HG03108 (cell line): ENCODE measurements at regions not wholly inside any gene's neighbourhood (a gene's known extent, or its start where the extent isn't known, plus 50 kb on each side); places are given as distances from the start of the nearest gene placed in this dataset.

Experiments used
- ATAC-seq: cut with Tn5 transposase; IDR thresholded peaks from one replicate; pipeline ENCODE4 v1.9.1; 2021; ENCODE audit warnings: moderate library complexity; ENCODE audit not compliant: unreplicated experiment

- no peak for ATAC-seq
Measured at GRCh38 chr2:41707790-41708451, 339.9 kb upstream of the PKDCC start.

- ATAC-seq, result no peak
Measured at GRCh38 chr2:41709702-41710599, 337.9 kb upstream of the PKDCC start.

- ATAC-seq, result no peak
Measured at GRCh38 chr2:41710944-41711343, 336.9 kb upstream of the PKDCC start.

- no peak for ATAC-seq
Measured at GRCh38 chr2:41711736-41712135, 336.1 kb upstream of the PKDCC start.

- no peak for ATAC-seq
Measured at GRCh38 chr2:41716497-41716896, 331.3 kb upstream of the PKDCC start.

GRCh38 chr2:41717839-41718238, 330.0 kb upstream of the PKDCC start:
- no peak for ATAC-seq

- ATAC-seq, result no peak
Measured at GRCh38 chr2:41718705-41719104, 329.1 kb upstream of the PKDCC start.

GRCh38 chr2:41719756-41720155, 328.1 kb upstream of the PKDCC start:
- ATAC-seq, result no peak

- peak; percentile 53 for ATAC-seq
Measured at GRCh38 chr2:41720331-41721251, 327.2 kb upstream of the PKDCC start.

- ATAC-seq, result no peak
Measured at GRCh38 chr2:41722668-41723369, 325.0 kb upstream of the PKDCC start.

GRCh38 chr2:41723526-41723925, 324.3 kb upstream of the PKDCC start:
- ATAC-seq, result no peak

- no peak for ATAC-seq
Measured at GRCh38 chr2:41724465-41724864, 323.4 kb upstream of the PKDCC start.

GRCh38 chr2:41725901-41726300, 321.9 kb upstream of the PKDCC start:
- no peak for ATAC-seq

GRCh38 chr2:41726364-41726763, 321.5 kb upstream of the PKDCC start:
- no peak for ATAC-seq

- no peak for ATAC-seq
Measured at GRCh38 chr2:41727152-41727551, 320.7 kb upstream of the PKDCC start.

- ATAC-seq, result no peak
Measured at GRCh38 chr2:41727711-41728110, 320.1 kb upstream of the PKDCC start.

GRCh38 chr2:41728788-41729338, 319.0 kb upstream of the PKDCC start:
- no peak for ATAC-seq

- no peak for ATAC-seq
Measured at GRCh38 chr2:41729800-41730364, 317.9 kb upstream of the PKDCC start.

- no peak for ATAC-seq
Measured at GRCh38 chr2:41735006-41735405, 312.8 kb upstream of the PKDCC start.

GRCh38 chr2:41735476-41735875, 312.3 kb upstream of the PKDCC start:
- no peak for ATAC-seq
